Lower leg skin (tissue), 4 donors: ENCODE measurements at regions not wholly inside any gene's neighbourhood (a gene's known extent, or its start where the extent isn't known, plus 50 kb on each side); places are given as distances from the start of the nearest gene placed in this dataset.
"Not testable (repeated sequence)": the region's sequence is repeated elsewhere in the genome, so short reads cannot be mapped to it uniquely, and the experiment has no call there.

Experiments
- DNase-seq, 2 donors: peaks; one replicate each; pipeline ENCODE4 v3.0.0-alpha.2; 2019; ENCODE audit warnings: low spot score in 2 of 2
- H3K4me3 ChIP-seq: fragments of 200-600 bp; sonication (generic); 2 replicates; pipeline ENCODE4 v1.5.1; 2017; ENCODE audit warnings: mild to moderate bottlenecking, low read depth; ENCODE audit not compliant: poor library complexity, severe bottlenecking
- POLR2A ChIP-seq, 2 donors: fragments of 450-650 bp; IDR thresholded peaks; one replicate each; pipeline ENCODE4 v1.6.1; 2016 to 2017; ENCODE audit warnings: antibody characterized with exemption in 2 of 2, mild to moderate bottlenecking in 1 of 2, moderate library complexity in 1 of 2
- WGBS, 2 donors: methylation state at CpG; one replicate each; pipeline ENCODE4 v1.1.5; 2018; 5-methylcytosine and 5-hydroxymethylcytosine counted together
- intact Hi-C: fragments of 100-400 bp; cut with DNase I; formaldehyde crosslinking; loops from one replicate; pipeline ENCODE4 v1.15.0; 2023; ENCODE audit warnings: low total_unique reads
- TF ChIP-seq, protein P1 (sequence below), 3 donors: fragments of 450-650 bp; IDR thresholded peaks; one replicate each; pipeline ENCODE4 v1.5.1; 2016; ENCODE audit warnings: antibody characterized with exemption in 3 of 3, mild to moderate bottlenecking in 3 of 3, moderate library complexity in 2 of 3

DNA sequence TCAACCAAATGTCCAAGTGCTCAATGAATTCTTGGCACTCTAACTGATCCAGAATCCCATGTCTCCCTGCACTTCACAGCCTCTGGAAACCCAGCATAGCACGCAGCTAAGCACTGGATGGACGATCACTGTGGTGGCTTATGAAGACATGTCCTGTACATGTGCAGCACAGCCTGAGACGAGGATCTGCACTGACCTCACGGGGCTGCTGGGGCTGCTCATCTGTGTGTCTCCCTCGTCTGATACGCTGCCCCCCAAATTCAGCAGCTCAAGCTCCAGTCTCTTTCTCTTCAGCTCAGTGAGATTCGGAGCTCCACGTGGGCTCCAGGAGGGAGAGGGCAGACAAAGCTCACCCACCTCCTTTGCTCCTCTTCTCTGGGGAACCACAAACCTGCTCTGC is 126.9 kb downstream of the CPZ start:
- no peak for TF ChIP-seq POLR2A (IDR thresholded peaks at IDR 0.05)
- TF ChIP-seq, protein P1, sequence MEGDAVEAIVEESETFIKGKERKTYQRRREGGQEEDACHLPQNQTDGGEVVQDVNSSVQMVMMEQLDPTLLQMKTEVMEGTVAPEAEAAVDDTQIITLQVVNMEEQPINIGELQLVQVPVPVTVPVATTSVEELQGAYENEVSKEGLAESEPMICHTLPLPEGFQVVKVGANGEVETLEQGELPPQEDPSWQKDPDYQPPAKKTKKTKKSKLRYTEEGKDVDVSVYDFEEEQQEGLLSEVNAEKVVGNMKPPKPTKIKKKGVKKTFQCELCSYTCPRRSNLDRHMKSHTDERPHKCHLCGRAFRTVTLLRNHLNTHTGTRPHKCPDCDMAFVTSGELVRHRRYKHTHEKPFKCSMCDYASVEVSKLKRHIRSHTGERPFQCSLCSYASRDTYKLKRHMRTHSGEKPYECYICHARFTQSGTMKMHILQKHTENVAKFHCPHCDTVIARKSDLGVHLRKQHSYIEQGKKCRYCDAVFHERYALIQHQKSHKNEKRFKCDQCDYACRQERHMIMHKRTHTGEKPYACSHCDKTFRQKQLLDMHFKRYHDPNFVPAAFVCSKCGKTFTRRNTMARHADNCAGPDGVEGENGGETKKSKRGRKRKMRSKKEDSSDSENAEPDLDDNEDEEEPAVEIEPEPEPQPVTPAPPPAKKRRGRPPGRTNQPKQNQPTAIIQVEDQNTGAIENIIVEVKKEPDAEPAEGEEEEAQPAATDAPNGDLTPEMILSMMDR (IDR thresholded peaks at IDR 0.05), result no peak
- WGBS, 2 donors, result 82 to 84% methylated on average over 8 of the region's 8 CpGs
- intact Hi-C loops, result no loop called here
- no peak overlapping the region for H3K4me3 ChIP-seq
- peak in 1 of 2 donors; percentile 54 for DNase-seq

DNA sequence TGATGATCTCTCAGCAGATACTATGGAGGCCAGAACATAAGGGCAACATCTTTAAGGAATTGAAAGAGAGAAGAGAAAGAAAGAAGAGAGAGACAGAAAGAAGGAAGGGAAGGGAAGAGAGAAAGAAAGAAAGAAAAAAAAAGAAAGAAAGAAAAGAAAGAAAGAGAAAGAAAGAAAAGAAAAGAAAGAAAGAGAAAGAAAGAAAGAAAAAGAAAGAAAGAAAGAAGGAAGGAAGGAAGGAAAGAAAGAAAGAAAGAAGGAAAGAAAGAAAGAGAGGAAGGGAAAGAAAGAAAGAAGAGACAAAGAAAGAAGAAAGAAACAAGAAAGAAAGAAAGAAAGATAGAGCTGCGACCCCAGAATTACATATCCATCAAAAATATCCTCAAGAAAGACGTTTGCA is 124.9 kb downstream of the CPZ start:
- WGBS, 2 donors, result 50 to 56% methylated on average over 2 of the region's 2 CpGs
- DNase-seq, H3K4me3 ChIP-seq, intact Hi-C loops: not testable (repeated sequence)

DNA sequence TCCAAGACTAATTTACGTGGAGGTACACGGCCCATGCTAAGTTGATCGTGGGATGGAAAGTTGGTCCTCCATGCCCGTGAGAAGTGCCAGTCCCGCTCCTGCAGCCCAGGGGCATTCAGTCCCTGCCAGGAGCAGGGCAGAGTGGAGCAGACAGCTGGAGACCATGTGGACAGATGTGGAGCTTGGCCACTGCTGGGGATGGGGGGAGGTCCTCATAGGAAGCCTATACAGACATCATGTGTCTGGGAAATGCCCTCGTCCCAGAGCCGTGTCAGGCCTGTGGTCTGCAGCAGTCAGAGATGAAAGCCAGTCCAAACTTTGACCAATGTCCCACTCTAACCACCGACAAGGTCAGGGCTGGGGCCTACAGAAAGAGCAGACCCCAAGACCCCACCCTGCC is 118.4 kb downstream of the CPZ start:
- intact Hi-C loops, result no loop called here
- peak in 1 of 2 donors; percentile 78 for DNase-seq
- TF ChIP-seq, protein P1 (IDR thresholded peaks at IDR 0.05), result no peak
- no peak for TF ChIP-seq POLR2A (IDR thresholded peaks at IDR 0.05)
- no peak overlapping the region for H3K4me3 ChIP-seq
- WGBS, 2 donors, result 61 to 69% methylated on average over 8 of the region's 8 CpGs

DNA sequence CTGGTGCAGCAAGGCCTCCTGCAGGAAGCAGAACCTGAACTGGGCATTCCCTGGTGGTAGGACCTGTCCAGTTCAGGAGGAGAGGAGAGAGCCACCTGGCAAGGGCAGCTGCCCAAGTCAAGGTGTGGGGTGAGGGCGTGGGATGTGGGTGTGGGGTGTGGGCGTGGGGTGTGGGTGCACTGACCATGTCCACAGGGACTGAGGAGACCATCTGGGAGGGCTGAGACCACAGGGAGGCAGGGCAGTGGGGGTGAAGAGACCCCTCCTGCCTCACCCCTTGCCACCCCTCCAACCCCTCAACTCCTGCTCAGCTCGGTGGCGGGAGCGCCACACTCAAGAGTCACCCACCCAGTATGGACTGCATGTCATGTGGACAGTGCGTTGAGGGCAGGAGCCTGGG is 117.9 kb downstream of the CPZ start:
- peak in 1 of 2 donors; percentile 63 for DNase-seq
- H3K4me3 ChIP-seq, result no peak overlapping the region
- 87 to 92% methylated on average over 6 of the region's 6 CpGs for WGBS, 2 donors
- intact Hi-C loops, result no loop called here
- TF ChIP-seq POLR2A (IDR thresholded peaks at IDR 0.05), result no peak

DNA sequence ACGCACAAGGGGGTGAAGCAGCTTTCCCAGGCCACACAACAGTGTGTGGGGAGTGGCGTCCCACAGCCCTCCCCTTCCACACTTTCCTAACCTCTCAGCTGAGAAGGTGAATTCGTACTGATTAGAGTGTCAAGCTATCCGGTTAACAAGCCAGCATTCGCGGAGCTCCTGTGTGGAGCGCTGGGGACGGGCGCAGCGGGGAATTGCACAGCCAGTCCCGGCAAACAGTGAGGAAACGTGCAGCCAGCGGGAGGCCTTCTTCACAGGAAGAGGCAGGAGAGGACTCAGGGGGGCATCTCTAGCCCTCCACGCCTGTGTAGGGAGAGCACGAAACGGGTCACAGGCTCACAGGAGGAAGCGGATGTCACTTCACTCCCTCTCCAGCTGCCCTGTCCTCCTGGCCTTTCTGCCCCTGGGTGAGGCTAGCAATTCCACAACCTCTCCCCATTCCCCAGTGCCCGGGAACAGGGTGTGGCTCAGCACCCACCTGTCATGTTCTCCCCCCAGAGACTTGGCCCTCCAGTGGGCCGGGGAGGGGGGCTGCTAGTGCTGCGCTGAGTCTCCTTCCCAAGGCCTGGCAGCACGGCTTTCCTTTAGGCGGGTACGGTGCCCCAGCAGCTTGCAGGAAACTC is 117.3 kb downstream of the CPZ start:
- TF ChIP-seq POLR2A (IDR thresholded peaks at IDR 0.05), result no peak
- TF ChIP-seq, protein P1 (IDR thresholded peaks at IDR 0.05), result no peak
- no peak overlapping the region for H3K4me3 ChIP-seq
- intact Hi-C loops, result no loop called here
- WGBS, 2 donors, result 53% methylated on average over 21 to 23 of the region's 23 CpGs
- peak in 1 of 2 donors; percentile 72 for DNase-seq

DNA sequence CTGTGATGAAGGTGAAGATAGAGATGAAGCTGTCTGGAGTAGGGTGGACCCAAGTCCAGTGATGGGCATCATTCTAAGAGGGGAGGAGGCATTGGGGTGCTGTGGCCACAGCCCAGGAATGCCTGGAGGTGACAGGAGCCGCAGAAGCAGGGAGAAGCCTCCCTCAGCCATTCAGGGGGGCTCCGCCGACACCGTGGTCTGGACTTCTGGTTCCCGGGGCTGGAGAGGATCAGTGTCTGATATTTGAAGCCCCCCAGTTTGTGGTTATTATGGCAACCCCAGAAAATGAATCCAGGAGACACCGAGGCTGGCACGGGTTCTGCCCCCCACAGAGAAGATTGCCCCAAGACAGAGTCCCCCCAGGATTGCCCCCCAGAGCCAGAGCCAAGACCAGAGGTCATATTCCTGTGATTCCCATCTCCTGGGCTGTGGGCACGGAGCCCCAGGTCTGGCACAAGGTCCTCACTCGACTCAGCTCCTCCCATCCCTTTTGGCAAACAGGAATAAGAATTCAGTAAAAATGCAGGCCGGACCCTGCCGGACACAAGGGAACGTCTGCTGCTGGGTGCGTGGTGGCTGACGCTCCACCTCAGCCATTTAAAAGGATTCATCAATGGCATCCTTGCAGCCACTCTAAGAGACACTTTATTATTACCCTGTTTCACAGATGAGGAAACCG is 116.6 kb downstream of the CPZ start:
- H3K4me3 ChIP-seq, result no peak overlapping the region
- 80 to 83% methylated on average over 15 of the region's 15 CpGs for WGBS, 2 donors
- TF ChIP-seq, protein P1 (IDR thresholded peaks at IDR 0.05), result no peak
- TF ChIP-seq POLR2A (IDR thresholded peaks at IDR 0.05), result no peak
- intact Hi-C loops, result no loop called here
- peak in 1 of 2 donors; percentile 70 for DNase-seq
